Embryonic facial prominence (tissue), 1 donor: ENCODE measurements at regions not wholly inside any gene's neighbourhood (a gene's known extent, or its start where the extent isn't known, plus 50 kb on each side); places are given as distances from the start of the nearest gene placed in this dataset.

Experiments
- DNase-seq: peaks from one replicate; pipeline ENCODE4 v3.0.0-alpha.2; 2016; ENCODE audit errors: extremely low spot score

DNA sequence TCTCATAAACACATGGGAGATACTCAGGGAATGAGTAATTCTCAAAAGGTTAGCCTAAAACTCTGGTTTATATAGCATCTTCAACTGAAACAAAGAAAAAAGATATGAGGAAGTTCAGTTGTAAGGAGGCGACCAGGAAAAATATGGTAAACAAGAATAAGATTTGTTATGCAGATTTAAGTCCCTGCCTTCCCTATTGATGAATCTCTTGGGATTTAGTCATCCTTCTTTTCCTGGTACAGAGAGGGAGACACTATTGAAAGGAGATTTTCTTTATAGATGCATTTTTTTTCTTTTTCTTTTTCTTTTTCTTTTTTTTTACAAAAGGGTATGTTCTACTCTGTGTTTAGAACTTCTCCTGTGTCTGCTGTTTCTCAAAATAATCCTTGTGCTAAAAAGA lies 557.5 kb downstream of the DNAJB9 start:
- no peak for DNase-seq

- DNase-seq: no peak
Observed at GRCh38 chr7:109131141-109131540, 561.5 kb downstream of the DNAJB9 start.

DNA sequence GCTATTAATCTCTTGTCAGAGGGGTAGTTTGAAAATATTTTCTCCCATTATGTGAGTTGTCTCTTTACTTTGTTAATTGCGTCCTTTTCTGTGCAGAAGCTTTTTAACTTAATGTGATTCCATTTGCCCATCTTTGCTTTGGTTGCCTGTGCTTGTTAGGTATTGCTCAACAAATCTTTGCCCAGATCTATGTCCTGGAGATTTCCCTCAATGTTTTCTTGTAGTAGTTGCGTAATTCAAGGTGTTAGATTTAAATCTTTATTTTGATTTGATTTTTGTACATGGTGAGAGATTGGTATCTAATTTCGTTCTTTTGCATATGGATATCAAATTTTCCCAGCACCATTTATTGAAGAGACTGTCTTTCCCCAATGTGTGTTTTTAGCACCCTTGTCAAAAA lies 567.2 kb downstream of the DNAJB9 start:
- no peak for DNase-seq

GRCh38 chr7:109154748-109155147 lies 585.1 kb downstream of the DNAJB9 start:
- DNase-seq: no peak

- no peak for DNase-seq
Observed at GRCh38 chr7:109158246-109158645, 588.6 kb downstream of the DNAJB9 start.

DNA sequence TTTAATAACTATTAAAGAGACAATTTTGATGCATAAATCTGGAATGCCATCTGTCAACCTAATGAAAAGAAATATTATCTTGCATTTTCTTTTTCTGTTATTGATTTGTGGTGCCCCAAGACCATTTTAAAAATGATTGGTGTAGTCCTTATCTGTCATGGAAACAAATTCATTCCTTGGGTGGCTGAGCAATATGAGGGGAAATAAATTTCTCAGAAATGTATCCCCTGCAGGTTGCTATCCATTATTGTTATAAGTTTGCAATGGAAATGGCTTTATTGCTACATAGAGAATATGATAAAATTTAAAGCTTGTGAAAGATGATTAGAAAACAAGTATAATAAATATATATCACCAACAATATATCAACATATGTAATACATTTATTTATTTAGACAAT lies 607.0 kb downstream of the DNAJB9 start:
- no peak for DNase-seq

DNA sequence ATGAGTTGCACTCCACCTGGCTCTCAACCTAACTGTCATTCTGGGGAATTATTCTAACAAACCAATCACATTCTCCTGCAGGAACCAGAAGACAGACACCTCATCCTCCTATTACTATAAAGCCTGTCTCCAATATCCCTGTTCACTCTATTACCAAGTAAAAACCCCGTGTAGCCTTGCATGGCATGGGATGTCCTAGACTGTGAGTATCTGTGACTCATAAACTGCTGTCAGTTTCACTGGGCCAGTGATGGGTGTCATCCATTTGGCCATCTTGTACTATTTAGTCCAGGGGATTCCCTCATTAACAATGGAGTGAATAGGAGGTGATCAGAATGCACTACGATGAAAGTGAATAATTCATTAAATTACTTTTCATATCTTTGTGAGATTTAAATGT lies 608.7 kb downstream of the DNAJB9 start:
- DNase-seq: no peak

- DNase-seq: no peak
Observed at GRCh38 chr7:109179601-109180000, 609.9 kb downstream of the DNAJB9 start.

DNA sequence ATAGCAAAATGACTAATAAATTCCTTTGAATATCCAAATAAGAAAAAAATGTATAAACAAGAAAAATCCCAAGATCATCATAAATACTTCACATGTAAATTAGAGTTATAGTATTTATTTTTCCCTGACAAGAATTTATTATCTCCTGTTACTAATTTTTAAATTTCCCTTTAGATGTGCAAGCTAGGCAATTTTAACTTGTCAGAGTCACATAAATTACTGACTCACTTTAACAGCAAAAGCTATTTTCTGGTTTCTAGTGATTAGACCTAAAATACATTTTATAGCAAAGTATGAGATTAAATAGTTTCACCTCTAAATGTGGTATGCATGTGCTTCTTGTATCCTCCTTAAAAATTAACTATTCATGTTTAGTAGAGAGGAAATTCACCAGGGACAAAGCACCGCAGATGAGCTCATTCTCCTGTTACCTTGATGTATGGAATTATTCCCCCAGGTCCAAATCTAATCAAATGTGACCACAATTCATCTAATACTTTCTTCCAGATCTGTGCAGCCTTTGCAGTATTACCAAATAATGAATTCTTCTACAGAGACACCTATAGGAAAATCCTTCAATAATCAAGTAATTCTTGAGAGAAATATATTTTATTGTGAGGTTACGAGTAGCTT lies 621.2 kb downstream of the DNAJB9 start:
- DNase-seq: no peak

DNA sequence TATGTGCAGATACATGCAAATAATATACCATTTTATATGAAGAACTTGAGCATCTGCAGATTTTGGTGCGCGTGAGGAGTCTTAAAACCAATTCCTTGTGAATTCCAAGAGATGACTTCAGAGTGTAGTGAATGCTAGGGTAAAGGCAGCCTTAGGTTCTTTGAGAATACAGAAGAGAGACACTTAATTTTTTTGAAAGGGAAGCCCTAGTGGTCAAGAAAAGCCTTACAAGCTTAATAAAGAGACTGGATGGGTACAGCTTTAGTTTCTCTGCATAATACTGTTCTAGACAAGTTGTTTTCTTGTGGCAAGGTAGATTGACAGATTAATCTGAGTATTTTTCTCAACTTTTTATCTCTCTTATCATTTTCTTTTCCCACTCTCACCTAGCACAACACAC lies 636.5 kb downstream of the DNAJB9 start:
- DNase-seq: no peak

- no peak for DNase-seq
Observed at GRCh38 chr7:109213081-109213480, 643.4 kb downstream of the DNAJB9 start.

DNA sequence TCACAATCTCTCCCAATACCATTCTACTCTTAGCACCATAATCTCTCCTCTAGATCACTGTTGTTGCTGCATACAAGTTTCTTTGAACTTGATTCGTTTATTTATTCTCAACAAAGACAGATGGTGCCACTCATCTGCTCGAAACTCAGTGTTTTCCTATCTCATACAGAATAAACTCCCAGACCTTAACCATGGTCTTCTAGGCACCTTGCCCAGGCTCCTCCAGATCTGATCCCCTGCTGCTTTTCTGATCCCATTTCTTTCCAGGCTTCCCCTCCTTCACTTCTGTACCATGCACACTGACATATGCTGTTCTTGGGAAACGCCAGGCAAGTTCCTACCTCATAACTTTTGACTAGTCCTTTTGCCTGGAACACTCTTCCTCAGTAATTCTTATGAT lies 645.7 kb downstream of the DNAJB9 start:
- no peak for DNase-seq

- no peak for DNase-seq
Observed at GRCh38 chr7:109224100-109224499, 654.4 kb downstream of the DNAJB9 start.

- DNase-seq: no peak
Observed at GRCh38 chr7:109226699-109227098, 657.0 kb downstream of the DNAJB9 start.

GRCh38 chr7:109235316-109235715 lies 665.6 kb downstream of the DNAJB9 start:
- no peak for DNase-seq

DNA sequence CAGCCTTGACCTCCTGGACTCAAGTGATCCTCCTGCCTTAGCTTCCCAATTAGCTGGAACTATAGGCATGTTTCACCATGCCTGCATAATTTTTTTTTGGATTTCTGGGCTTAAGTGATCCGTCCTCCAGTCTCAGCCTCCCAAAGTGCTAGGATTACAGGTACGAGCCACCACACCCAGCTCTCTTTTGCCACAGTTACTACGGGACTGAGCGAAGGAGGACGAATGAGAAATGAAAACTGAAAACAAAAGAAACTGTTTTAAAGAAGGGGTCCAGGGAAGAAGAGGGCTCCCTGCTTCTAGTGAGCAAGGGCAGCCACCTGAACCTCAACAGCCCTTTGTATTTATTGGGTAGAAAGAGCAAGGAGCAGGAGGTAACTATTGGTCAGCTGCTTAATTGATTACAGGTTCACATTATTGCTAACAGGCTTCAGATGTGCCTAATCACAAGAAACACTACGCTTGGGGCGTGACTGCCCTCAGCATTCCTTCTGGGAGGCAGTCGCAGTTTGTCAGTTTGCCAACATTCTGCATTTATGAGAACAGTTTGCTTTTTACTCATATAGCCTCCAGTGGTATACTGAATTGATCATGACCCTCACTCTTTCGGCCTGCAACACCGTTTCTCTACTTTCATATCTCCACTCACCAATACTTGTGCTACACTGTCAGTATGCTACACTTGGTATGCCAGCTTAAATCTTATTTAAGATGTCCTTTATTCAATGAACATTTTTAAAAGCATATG lies 676.8 kb downstream of the DNAJB9 start:
- DNase-seq: no peak

- no peak for DNase-seq
Observed at GRCh38 chr7:109256762-109257560, 687.3 kb downstream of the DNAJB9 start.

GRCh38 chr7:109259151-109259550 lies 689.5 kb downstream of the DNAJB9 start:
- no peak for DNase-seq

- DNase-seq: no peak
Observed at GRCh38 chr7:109261781-109262180, 692.1 kb downstream of the DNAJB9 start.

- no peak for DNase-seq
Observed at GRCh38 chr7:109266610-109267009, 696.9 kb downstream of the DNAJB9 start.

- no peak for DNase-seq
Observed at GRCh38 chr7:109276348-109276747, 706.7 kb downstream of the DNAJB9 start.

DNA sequence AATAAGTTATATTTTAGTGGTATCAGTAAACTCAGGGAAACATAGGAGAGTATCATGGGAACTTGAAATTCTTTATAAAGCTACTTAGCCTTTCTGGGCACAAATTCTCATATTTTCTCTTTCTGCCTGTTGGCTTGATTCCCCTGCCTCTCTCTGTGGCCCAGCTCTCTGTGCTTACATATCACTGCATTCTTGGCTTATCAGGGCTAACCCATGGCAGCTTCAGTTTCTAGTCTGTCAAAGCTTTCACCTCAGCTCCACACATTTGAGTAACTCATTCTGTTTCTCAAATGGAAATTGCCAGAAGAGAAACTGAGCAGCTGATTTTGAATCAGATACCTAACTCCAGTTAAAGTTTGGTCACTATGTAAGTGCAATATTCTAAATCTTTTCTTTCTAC lies 713.1 kb downstream of the DNAJB9 start:
- DNase-seq: no peak

- DNase-seq: no peak
Observed at GRCh38 chr7:109284943-109285342, 715.3 kb downstream of the DNAJB9 start.
